HG03571 (cell line): ENCODE measurements at regions not wholly inside any gene's neighbourhood (a gene's known extent, or its start where the extent isn't known, plus 50 kb on each side); places are given as distances from the start of the nearest gene placed in this dataset.

Experiments
- ATAC-seq: cut with Tn5 transposase; IDR thresholded peaks from one replicate; pipeline ENCODE4 v1.9.1; 2021; ENCODE audit not compliant: unreplicated experiment

GRCh38 chr5:8945972-8946371, 599.9 kb downstream of the SEMA5A start:
- ATAC-seq = no peak

GRCh38 chr5:8949908-8950307, 596.0 kb downstream of the SEMA5A start:
- peak; percentile 94 for ATAC-seq

DNA sequence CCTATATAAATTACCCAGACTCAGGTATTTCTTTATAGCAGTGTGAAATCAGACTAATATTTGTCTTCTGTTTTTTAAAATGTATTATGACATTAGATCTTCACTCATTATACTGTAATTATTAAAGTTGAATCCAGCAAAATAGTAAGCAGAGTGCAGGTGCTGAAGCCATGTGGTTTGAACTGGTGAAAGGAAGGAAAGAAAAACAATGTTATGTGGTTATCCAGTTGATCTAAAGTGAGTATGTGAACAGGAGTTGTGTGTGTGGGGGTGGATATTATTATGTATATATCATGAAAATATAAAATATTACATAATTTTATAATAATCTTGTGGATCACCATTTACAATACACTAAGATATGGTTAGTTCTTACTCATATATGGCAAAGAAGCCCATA, 593.7 kb downstream of the SEMA5A start:
- ATAC-seq = no peak

- ATAC-seq = peak; percentile 31
Measured at GRCh38 chr5:8953016-8953415, 592.9 kb downstream of the SEMA5A start.

GRCh38 chr5:8953911-8954438, 591.9 kb downstream of the SEMA5A start:
- ATAC-seq = no peak

DNA sequence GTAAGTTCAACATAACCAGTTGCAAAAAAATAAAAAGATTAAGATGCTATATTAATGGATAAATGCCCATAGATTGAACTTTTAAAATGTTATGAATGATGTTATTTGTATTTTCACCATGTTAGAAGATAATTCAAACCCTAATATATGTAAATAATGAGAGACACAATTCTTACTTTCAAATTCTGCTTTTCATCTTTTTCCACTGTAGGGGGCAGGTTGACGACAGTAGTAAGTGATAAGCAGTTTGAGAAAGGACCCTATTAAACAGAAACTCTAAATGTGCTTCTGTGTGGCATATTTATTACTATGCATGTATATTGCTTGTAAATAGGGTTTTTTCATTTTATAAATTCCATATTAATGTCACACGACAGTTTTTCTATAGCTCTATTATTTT, 591.1 kb downstream of the SEMA5A start:
- no peak for ATAC-seq

GRCh38 chr5:8956659-8957058, 589.2 kb downstream of the SEMA5A start:
- ATAC-seq = no peak

GRCh38 chr5:8958602-8959001, 587.3 kb downstream of the SEMA5A start:
- ATAC-seq = no peak

GRCh38 chr5:8961219-8961618, 584.7 kb downstream of the SEMA5A start:
- no peak for ATAC-seq

DNA sequence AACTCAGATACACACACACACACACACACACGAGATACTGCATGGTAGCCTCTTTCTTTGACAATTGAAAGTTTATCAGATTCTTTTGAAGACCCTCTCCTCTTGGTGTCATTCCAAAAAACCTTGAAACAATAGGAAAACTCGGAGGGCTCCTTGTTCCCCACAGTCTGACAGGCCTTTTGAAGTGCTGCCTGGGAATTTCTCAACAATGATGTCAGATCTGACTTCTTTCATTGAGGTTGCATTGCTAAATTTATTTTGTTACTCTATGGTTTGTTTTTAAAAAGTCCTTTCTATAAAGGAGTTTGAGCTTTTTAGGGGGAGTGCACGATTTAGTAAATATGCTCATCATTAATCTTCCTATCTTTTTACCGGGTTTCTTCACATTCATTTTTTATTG, 583.9 kb downstream of the SEMA5A start:
- no peak for ATAC-seq

GRCh38 chr5:8981016-8981415, 564.9 kb downstream of the SEMA5A start:
- ATAC-seq = no peak

GRCh38 chr5:8981496-8981895, 564.4 kb downstream of the SEMA5A start:
- ATAC-seq = no peak

GRCh38 chr5:8984386-8984785, 561.5 kb downstream of the SEMA5A start:
- no peak for ATAC-seq
